GM12878 (cell line): ENCODE measurements at regions not wholly inside any gene's neighbourhood (a gene's known extent, or its start where the extent isn't known, plus 50 kb on each side); places are given as distances from the start of the nearest gene placed in this dataset.

Experiments used
- ATAC-seq: fragments of 200-7000 bp; cut with Tn5 transposase; 3 replicates; pipeline ENCODE4 v1.9.1; 2020; ENCODE audit warnings: mild to moderate bottlenecking, moderate library complexity
- BruUV-seq: library from RNA; stranded (reverse); fragments of 400-500 nt; replicated peaks from 2 replicates; lab custom pipeline; 2021; lab: Mats Ljungman, UMichigan
- CTCF ChIA-PET: fragments of 300-600 bp; sonication (Branson Sonifier 250); formaldehyde crosslinking; extraction: SDS; loops from one replicate; lab custom pipeline; 2021; ENCODE audit warnings: inconsistent platforms; lab: Yijun Ruan, JAX
- POLR2A ChIA-PET: fragments of 350-600 bp; formaldehyde crosslinking; extraction: SDS; loops from one replicate; lab custom pipeline; 2021; ENCODE audit warnings: inconsistent platforms; lab: Charles Lee
- RAD21 ChIA-PET: fragments of 300-600 bp; sonication (Branson Sonifier 250); formaldehyde crosslinking; loops from one replicate; lab custom pipeline; 2023; ENCODE audit warnings: antibody characterized with exemption; ENCODE audit not compliant: unreplicated experiment; lab: Charles Lee
- SMC1A ChIA-PET: fragments of 300-600 bp; sonication (Branson Sonifier 250); formaldehyde crosslinking; loops from one replicate; lab custom pipeline; 2023; ENCODE audit not compliant: unreplicated experiment, uncharacterized antibody; lab: Charles Lee
- DNase-seq: peaks from one replicate; pipeline ENCODE4 v3.0.0-alpha.2; 2011; ENCODE audit warnings: low read depth, low spot score
- FAIRE-seq: peaks from 3 replicates; lab custom pipeline; 2011; peaks lifted over from hg19 to GRCh38; lab: Jason Lieb, UNC
- H2AFZ ChIP-seq: 2 replicates; pipeline ENCODE4 v1.6.0; 2011; ENCODE audit warnings: low read depth, low read length, control low read depth; ENCODE audit not compliant: control insufficient read depth
- H3K27ac ChIP-seq: 2 replicates; pipeline ENCODE4 v1.5.1; 2011; ENCODE audit warnings: control low read depth; ENCODE audit not compliant: control insufficient read depth, insufficient read depth
- H3K27me3 ChIP-seq, 2 experiments: replicated peaks in 1 of 2; 2 replicates each; pipeline versions ENCODE4 v1.6.0 to v1.6.1; 2011; ENCODE audit warnings: low read length in 1 of 2; ENCODE audit not compliant: control insufficient read depth in 2 of 2, insufficient read depth in 2 of 2
- H3K36me3 ChIP-seq, 2 experiments: 2 replicates each; pipeline ENCODE4 v1.5.1; 2011; ENCODE audit warnings: low read length in 1 of 2; ENCODE audit not compliant: control insufficient read depth in 2 of 2, insufficient read depth in 2 of 2
- H3K4me1 ChIP-seq: 2 replicates; pipeline ENCODE4 v1.6.1; 2011; ENCODE audit warnings: mild to moderate bottlenecking, low read length, moderate library complexity, mixed read lengths; ENCODE audit not compliant: control insufficient read depth, insufficient read depth
- H3K4me2 ChIP-seq: 2 replicates; pipeline ENCODE4 v1.6.0; 2011; ENCODE audit warnings: control low read depth; ENCODE audit not compliant: control insufficient read depth, insufficient read depth
- H3K4me3 ChIP-seq: fragments of 200-600 bp; sonication (generic); 2 replicates; pipeline ENCODE4 v1.5.1; 2016
- H3K79me2 ChIP-seq: 2 replicates; pipeline ENCODE4 v1.6.0; 2011; ENCODE audit warnings: low read length; ENCODE audit not compliant: control insufficient read depth, insufficient read depth
- H3K9ac ChIP-seq: 2 replicates; pipeline ENCODE4 v1.8.0; 2011; ENCODE audit warnings: low read length, control low read depth, mixed read lengths; ENCODE audit not compliant: control insufficient read depth, insufficient read depth
- H3K9me3 ChIP-seq: replicated peaks from 3 replicates; pipeline ENCODE4 v1.5.1; 2011; ENCODE audit warnings: mild to moderate bottlenecking, low read length; ENCODE audit not compliant: control insufficient read depth, insufficient read depth
- H4K20me1 ChIP-seq: 2 replicates; pipeline ENCODE4 v1.6.0; 2011; ENCODE audit not compliant: control insufficient read depth, insufficient read depth
- KAT2A ChIP-seq: conservative IDR thresholded peaks from 2 replicates; pipeline ENCODE4 v1.6.1; 2011; ENCODE audit warnings: low read depth, low read length; ENCODE audit not compliant: control insufficient read depth
- POLR2AphosphoS2 ChIP-seq: IDR thresholded peaks from 2 replicates; pipeline ENCODE4 v1.6.1; 2011; ENCODE audit warnings: low read depth, mild to moderate bottlenecking, low read length, improper control_type of control experiment, moderate library complexity
- RUNX3 ChIP-seq: IDR thresholded peaks from 2 replicates; pipeline ENCODE4 v1.6.1; 2012; ENCODE audit warnings: low read length, inconsistent platforms
- SIN3A ChIP-seq: IDR thresholded peaks from 2 replicates; pipeline ENCODE4 v1.6.1; 2012; ENCODE audit warnings: low read depth, low read length, improper control_type of control experiment
- SIX5 ChIP-seq: IDR thresholded peaks from 2 replicates; pipeline ENCODE4 v1.6.1; 2011; ENCODE audit warnings: mild to moderate bottlenecking, low read depth, low read length, moderate library complexity; ENCODE audit not compliant: severe bottlenecking
- SPI1 ChIP-seq: IDR thresholded peaks from 2 replicates; pipeline ENCODE4 v1.6.1; 2011; ENCODE audit warnings: low read depth, mild to moderate bottlenecking, low read length, moderate library complexity, borderline replicate concordance; ENCODE audit not compliant: insufficient read depth
- TAF1 ChIP-seq: IDR thresholded peaks from 2 replicates; pipeline ENCODE4 v1.6.1; 2011; ENCODE audit warnings: mild to moderate bottlenecking, low read depth, low read length, borderline replicate concordance
- WRNIP1 ChIP-seq: IDR thresholded peaks from 2 replicates; pipeline ENCODE4 v1.6.1; 2011; ENCODE audit warnings: low read depth, low read length, improper control_type of control experiment, borderline replicate concordance
- ZNF274 ChIP-seq: IDR thresholded peaks from one replicate; pipeline ENCODE4 v1.8.0; 2011; ENCODE audit not compliant: insufficient read length, insufficient read depth
- in situ Hi-C: fragments of 300-500 bp; cut with MboI; formaldehyde crosslinking; loops from 9 replicates; pipeline ENCODE4 v1.14.3; 2018; ENCODE audit warnings: mixed read lengths
- intact Hi-C: fragments of 100-400 bp; cut with micrococcal nuclease; formaldehyde crosslinking; loops from one replicate; pipeline ENCODE4 v1.14.2; 2022; ENCODE audit not compliant: unreplicated experiment
- TF ChIP-seq, protein P1 (sequence below): IDR thresholded peaks from 2 replicates; pipeline ENCODE4 v1.6.1; 2012; ENCODE audit warnings: low read depth, low read length, improper control_type of control experiment
- TF ChIP-seq, protein P2 (sequence below): IDR thresholded peaks from 2 replicates; pipeline ENCODE4 v1.6.1; 2011; ENCODE audit warnings: low read depth, low read length, improper control_type of control experiment, borderline replicate concordance
- TF ChIP-seq, protein P3 (sequence below): fragments of 450-650 bp; IDR thresholded peaks from 2 replicates; pipeline ENCODE4 v1.6.1; 2016; ENCODE audit warnings: mild to moderate bottlenecking
- TF ChIP-seq, protein P4 (sequence below): IDR thresholded peaks from 2 replicates; pipeline ENCODE4 v1.6.1; 2012; ENCODE audit warnings: low read length, inconsistent platforms
- TF ChIP-seq, protein P5 (sequence below): IDR thresholded peaks from 2 replicates; pipeline ENCODE4 v1.6.1; 2012; ENCODE audit warnings: mild to moderate bottlenecking, low read depth, low read length

DNA sequence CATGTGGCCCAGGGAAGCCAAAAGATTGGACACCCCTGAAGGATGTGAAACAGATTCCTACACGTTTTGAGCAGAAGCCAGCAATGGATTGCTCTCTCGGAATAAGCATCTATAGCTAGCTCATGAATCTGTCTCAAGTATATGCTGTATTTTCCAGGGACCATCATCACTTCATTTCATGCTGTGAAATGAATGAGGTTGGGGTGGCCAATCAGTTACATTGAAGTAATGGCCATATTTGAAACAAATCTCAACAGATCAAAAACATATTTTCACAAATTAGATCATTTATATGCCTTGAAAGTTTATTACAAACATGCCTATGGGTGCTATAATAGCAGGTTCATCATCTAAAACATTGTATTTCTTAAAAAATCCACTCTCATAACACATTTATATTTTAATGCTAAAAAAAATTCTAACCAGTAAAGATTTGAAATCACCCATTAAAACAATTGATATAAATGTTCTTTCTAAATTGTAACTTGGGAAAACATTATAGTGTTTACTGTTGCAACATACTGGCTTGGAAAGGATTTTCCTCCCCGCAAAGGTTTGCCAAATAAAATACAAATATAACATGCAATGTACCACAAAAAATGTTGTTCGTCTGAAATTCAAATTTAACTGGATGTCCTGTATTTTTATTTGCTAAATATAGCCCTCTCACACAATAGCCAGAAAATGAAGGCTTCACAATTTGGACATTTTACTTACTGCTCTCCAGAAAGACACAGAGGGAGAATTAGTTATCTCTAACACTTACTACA is 743.6 kb downstream of the KCNJ2 start (continued):
- TF ChIP-seq SPI1 (no peak), TAF1 (no peak), SIN3A (no peak), WRNIP1 (no peak)

DNA sequence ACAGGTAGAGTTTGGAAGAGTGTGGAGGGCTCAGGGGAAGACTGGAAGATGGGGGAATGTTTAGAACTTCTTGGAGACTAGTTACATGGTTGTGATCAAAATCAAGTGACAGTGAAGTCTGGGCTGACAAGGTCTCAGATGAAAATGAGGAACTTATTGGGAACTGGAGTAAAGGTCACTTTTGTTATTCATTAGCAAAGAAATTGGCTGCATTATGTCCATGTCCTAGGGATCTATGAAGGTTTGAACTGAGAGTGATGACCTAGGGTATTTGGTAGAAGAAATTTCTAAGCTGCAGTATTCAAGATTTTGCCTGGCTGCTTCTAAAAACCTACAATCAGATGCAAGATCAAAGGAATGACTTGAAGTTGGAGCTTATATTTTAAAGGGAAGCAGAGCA is 747.1 kb downstream of the KCNJ2 start:
- ATAC-seq (no peak), DNase-seq (no peak), FAIRE-seq (no peak)
- no TSS peak for BruUV-seq
- ChIA-PET CTCF (no interaction called here), SMC1A (no interaction called here), RAD21 (no interaction called here), POLR2A (no interaction called here)
- no peak overlapping the region for H3K4me2 ChIP-seq
- H3K27me3 ChIP-seq = no peaks in the 10 kb centered on the region
- H3K9me3 ChIP-seq = no peaks in the 10 kb centered on the region
- intact Hi-C loops = no loop called here
- no peaks in the 10 kb centered on the region for H4K20me1 ChIP-seq
- no peak overlapping the region for H3K27ac ChIP-seq
- in situ Hi-C loops = no loop called here
- H3K4me1 ChIP-seq = no peaks in the 10 kb centered on the region
- no peak overlapping the region for H3K9ac ChIP-seq
- H2AFZ ChIP-seq = no peak overlapping the region
- no peaks in the 10 kb centered on the region for H3K79me2 ChIP-seq
- H3K36me3 ChIP-seq = no peaks in the 10 kb centered on the region
- H3K4me3 ChIP-seq = no peak overlapping the region
- TF ChIP-seq KAT2A = no peak
- no peak for TF ChIP-seq ZNF274
- TF ChIP-seq, protein P1, sequence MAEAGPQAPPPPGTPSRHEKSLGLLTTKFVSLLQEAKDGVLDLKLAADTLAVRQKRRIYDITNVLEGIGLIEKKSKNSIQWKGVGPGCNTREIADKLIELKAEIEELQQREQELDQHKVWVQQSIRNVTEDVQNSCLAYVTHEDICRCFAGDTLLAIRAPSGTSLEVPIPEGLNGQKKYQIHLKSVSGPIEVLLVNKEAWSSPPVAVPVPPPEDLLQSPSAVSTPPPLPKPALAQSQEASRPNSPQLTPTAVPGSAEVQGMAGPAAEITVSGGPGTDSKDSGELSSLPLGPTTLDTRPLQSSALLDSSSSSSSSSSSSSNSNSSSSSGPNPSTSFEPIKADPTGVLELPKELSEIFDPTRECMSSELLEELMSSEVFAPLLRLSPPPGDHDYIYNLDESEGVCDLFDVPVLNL = no peak
- TF ChIP-seq, protein P2, sequence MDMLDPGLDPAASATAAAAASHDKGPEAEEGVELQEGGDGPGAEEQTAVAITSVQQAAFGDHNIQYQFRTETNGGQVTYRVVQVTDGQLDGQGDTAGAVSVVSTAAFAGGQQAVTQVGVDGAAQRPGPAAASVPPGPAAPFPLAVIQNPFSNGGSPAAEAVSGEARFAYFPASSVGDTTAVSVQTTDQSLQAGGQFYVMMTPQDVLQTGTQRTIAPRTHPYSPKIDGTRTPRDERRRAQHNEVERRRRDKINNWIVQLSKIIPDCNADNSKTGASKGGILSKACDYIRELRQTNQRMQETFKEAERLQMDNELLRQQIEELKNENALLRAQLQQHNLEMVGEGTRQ = no peak
- no peak for TF ChIP-seq SIX5
- TF ChIP-seq POLR2AphosphoS2 = no peak
- TF ChIP-seq RUNX3 = no peak
- TF ChIP-seq, protein P3, sequence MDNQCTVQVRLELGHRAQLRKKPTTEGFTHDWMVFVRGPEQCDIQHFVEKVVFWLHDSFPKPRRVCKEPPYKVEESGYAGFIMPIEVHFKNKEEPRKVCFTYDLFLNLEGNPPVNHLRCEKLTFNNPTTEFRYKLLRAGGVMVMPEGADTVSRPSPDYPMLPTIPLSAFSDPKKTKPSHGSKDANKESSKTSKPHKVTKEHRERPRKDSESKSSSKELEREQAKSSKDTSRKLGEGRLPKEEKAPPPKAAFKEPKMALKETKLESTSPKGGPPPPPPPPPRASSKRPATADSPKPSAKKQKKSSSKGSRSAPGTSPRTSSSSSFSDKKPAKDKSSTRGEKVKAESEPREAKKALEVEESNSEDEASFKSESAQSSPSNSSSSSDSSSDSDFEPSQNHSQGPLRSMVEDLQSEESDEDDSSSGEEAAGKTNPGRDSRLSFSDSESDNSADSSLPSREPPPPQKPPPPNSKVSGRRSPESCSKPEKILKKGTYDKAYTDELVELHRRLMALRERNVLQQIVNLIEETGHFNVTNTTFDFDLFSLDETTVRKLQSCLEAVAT = no peak
- TF ChIP-seq, protein P4, sequence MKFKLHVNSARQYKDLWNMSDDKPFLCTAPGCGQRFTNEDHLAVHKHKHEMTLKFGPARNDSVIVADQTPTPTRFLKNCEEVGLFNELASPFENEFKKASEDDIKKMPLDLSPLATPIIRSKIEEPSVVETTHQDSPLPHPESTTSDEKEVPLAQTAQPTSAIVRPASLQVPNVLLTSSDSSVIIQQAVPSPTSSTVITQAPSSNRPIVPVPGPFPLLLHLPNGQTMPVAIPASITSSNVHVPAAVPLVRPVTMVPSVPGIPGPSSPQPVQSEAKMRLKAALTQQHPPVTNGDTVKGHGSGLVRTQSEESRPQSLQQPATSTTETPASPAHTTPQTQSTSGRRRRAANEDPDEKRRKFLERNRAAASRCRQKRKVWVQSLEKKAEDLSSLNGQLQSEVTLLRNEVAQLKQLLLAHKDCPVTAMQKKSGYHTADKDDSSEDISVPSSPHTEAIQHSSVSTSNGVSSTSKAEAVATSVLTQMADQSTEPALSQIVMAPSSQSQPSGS = no peak
- TF ChIP-seq, protein P5, sequence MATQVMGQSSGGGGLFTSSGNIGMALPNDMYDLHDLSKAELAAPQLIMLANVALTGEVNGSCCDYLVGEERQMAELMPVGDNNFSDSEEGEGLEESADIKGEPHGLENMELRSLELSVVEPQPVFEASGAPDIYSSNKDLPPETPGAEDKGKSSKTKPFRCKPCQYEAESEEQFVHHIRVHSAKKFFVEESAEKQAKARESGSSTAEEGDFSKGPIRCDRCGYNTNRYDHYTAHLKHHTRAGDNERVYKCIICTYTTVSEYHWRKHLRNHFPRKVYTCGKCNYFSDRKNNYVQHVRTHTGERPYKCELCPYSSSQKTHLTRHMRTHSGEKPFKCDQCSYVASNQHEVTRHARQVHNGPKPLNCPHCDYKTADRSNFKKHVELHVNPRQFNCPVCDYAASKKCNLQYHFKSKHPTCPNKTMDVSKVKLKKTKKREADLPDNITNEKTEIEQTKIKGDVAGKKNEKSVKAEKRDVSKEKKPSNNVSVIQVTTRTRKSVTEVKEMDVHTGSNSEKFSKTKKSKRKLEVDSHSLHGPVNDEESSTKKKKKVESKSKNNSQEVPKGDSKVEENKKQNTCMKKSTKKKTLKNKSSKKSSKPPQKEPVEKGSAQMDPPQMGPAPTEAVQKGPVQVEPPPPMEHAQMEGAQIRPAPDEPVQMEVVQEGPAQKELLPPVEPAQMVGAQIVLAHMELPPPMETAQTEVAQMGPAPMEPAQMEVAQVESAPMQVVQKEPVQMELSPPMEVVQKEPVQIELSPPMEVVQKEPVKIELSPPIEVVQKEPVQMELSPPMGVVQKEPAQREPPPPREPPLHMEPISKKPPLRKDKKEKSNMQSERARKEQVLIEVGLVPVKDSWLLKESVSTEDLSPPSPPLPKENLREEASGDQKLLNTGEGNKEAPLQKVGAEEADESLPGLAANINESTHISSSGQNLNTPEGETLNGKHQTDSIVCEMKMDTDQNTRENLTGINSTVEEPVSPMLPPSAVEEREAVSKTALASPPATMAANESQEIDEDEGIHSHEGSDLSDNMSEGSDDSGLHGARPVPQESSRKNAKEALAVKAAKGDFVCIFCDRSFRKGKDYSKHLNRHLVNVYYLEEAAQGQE = no peak
